Stimulated activated CD4-positive, alpha-beta T cell treated with anti-CD3 and anti-CD28 coated beads, TNF-alpha, amount 100 ng/mL, for 24 hours (primary cell): ENCODE measurements at regions not wholly inside any gene's neighbourhood (a gene's known extent, or its start where the extent isn't known, plus 50 kb on each side); places are given as distances from the start of the nearest gene placed in this dataset.
"Not testable (repeated sequence)": the region's sequence is repeated elsewhere in the genome, so short reads cannot be mapped to it uniquely, and the experiment has no call there.

ENCODE experiments used
- DNase-seq, 3 experiments: peaks; one replicate each; pipeline ENCODE4 v3.0.0-alpha.2; 2020; ENCODE audit warnings: low read depth in 3 of 3

DNA sequence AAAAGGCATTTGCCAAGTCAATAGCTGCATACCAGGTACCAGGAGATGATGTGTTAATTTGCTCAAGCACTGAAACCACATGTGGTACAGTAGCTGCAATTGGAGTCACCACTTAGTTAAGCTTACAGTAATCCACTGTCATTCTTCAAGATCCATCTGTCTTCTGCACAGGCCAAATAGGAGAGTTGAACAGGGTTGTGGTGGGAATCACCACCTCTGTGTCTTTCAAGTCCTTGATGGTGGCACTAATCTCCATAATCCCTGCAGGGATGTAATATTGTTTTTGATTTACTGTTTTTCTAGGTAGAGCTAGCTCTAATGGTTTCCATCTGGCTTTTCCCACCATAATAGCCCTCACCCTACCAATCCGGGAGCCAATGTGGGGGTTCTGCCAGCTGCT lies 91.9 kb downstream of the FCRL5 start:
- DNase-seq, result no peak

DNA sequence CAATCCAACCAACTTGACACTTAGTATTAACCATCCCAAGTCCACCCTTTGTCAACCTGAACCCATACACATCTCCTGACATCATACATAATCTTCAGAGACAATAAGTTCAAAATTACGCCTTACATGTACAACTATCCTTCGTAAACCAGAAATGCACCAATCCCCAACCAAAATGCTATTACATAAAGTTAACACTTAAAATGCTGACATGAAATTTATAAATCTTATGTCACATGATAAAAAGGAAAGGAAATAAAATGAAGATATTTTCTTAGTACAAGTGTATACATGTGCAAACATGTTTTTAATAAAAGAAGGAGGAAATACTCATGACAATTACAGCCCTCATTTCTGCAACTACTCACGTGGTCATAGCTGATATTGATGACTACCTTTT lies 95.0 kb downstream of the FCRL5 start:
- no peak for DNase-seq

DNA sequence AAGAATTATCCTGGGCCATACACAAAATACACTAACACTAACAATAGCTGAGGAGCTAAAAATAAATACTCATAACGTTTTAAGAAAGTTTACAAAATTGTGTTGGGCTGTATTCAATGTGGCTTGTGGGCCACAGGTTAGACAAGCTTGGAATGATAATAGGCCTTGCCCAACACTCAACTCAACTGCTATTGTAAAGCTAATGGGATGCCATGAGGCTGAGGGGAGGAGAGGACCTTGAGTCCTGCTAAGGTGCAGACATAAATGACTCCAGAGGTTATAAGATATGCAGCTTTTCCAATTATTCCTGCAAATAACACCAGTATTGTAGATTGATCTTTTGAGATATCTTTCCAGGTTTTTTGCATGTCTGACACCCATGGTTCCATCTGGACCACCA lies 97.0 kb downstream of the FCRL5 start:
- DNase-seq, result no peak

DNA sequence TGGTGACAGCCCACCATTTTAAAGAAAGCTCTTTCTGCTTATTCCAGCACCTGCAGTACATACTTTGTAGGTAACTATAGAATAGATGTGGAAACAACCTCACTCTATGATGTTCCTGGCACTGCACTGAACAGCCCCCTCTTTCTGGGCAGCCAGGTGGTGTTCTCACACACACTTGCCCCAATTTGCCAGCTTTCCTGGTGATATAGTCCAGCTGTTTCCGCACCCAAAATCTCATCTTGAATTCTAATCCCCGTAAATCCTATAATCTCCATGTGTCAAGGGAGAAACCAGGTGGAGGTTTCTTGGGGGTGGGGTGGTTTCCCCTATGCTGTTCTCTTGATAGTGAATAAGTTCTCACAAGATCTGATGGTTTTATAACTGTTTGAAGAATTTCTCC lies 102.2 kb downstream of the FCRL5 start:
- no peak for DNase-seq

DNA sequence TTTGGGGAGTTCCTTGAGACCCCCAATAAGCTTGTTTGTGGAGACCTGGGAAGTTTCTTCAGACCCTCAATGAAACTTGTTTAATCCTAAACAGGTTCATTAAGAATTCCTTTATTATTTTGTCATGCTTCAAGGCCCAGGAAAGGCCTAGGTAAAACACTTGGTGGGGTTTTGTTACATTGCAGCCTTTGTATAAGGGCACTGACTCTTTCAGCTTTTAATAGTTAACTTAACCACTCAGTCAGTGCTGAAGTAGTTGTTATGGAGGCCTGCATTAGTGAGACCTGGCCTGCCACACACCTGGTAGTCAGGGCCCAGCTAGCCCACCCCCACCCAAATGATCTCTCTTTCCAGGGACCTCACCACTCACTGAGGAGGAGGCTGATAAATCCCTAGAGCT lies 103.7 kb downstream of the FCRL5 start:
- DNase-seq, result no peak

DNA sequence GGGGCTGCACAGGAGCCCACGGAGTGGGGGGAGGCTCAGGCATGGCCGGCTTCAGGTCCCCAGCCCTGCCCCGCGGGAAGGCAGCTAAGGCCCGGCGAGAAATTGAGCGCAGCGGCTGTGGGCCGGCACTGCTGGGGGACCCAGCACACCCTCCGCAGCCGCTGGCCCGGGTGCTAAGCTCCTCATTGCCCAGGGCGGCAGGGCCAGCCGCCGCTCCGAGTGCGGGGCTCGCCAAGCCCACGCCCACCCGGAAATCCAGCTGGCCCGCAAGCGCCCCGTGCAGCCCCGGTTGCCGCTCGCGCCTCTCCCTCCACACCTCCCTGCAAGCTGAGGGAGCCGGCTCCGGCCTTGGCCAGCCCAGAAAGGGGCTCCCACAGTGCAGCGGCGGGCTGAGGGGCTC lies 106.0 kb downstream of the FCRL5 start:
- not testable (repeated sequence) for DNase-seq

DNA sequence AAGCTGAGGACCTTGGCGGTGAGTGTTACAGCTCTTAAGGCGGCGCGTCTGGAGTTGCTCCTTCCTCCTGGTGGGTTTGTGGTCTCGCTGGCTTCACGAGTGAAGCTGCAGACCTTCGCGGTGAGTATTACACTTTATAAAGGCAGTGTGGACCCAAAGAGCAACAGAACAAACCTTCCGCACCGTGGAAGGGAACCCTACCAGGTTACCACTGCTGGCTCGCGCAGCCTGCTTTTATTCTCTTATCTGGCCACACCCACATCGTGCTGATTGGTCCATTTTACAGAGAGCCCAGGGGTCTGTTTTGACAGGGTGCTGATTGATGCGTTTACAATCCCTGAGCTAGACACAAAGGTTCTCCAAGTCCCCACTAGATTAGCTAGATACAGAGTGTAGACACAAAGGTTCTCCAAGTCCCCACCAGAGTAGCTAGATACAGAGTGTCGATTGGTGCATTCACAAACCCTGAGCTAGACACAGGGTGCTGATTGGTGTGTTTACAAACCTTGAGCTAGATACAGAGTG lies 106.6 kb downstream of the FCRL5 start:
- not testable (repeated sequence) for DNase-seq

DNA sequence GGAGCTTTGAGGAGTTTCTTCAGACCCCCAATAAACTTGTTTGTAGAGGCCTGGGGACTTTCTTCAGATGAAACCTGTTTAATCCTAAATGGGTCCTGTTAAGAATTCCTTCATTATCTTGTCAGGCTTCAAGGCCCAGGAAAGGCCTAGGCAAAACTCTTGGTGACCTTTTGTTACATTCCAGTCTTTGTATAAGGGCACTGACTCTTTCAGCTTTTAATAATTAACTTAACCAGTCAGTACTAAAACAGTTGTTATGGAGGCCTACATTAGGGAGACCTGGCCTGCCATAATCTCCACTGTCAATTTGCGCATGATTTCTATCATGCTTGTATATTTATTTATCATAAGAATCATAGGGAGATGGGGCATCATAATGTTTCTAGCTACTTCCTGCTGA lies 110.2 kb downstream of the FCRL5 start:
- no peak for DNase-seq

DNA sequence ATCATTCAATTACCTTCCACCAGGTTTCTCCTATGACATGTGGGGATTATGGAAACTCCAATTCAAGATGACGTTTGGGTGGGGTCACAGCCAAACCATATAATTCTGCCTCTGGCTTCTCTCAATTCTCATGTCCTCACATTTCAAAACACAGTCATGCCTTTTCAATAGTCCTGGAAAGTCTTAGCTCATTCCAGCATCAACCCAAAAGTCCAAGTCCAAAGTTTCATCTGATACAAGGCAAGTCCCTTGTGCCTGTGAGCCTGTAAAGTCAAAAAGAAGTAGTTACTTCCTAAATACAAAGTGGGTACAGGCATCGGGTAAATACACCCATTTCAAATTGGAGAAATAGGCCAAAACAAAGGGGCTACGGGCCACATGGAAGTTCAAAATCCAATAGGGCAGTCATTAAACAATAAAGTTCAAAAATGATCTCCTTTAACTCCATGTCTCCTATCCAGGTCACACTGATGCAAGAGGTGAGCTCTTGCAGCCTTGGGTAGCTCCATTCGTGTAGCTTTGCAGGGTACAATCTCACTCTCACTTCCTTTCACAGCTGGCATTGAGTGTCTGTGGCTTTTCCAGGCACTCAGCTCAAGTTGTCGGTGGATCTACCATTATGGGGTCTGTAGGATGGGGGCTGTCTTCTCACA lies 112.9 kb downstream of the FCRL5 start:
- DNase-seq, result no peak

DNA sequence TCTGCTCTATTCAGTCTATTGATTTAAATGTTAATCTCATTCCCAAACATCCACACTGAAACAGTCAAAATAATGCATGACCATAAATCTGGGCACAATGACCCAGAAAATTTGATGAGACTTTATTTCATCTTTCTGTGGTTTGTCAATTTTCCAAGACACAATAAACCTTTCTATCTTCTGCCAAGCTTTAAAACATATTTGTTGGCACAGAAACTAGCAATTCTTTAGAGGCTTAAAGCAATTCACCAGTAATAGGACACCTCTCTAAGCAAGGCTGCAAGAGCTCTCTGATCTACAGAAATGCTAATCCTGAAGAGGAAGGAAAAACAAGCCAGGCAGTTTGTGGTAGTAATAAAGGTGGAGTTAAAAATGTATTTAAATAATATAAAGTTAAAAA lies 113.7 kb downstream of the FCRL5 start:
- DNase-seq, result no peak

DNA sequence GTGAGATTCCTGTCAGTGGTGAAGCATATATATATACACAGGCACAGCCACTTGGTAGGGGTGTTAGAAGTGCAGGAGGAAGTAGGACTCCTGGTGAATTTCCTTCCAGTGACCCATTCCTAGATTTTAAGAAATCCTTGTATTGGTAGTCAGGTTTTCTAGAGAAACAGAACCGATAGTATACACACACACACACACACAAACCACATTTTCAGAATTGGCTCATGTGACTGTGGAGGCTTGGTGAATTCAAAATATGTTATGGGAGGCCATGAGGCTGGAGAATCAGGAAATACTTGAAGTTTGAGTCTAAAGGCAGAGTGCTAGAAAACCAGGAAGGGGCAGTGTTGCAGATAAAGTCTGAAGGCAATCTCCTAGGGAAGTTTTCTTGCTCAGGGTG lies 114.2 kb downstream of the FCRL5 start:
- no peak for DNase-seq

DNA sequence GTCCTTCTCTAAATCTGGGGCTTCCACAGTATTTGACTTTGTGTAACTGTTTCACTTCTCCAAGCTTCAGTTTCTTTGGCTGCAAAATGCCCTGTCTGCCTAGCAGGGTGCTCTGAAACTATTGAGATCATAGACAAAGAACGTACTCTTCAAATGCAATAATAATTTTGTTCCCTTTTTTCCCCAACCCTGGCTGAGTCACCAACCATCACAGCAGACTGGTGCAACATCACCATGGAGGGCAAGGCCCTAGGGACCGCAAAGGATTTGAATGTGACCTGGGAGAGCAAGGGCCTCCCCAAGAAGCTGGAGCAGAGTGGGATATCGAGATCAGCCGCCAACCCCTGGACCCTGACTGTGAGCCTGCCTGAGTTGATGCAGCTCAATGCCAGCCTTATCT lies 115.0 kb downstream of the FCRL5 start:
- DNase-seq, result no peak

DNA sequence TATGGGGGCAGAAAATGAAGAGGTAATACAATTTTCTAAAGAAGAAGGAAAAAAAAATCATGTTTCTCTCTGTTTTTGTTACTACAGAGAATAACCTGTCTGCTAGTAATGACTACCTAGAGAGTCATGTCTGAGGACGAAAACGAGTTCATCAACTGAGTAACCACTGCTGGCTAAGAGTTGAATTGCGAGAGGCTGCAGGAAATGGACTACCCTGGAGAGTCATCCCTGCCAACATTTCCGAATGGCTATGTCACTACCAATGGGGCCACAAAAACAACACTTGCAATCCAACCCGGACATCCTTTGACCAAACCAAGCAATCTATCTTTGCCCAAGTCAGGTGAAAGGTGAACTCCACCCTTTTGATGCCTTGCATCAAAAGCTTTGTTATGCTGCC lies 120.6 kb downstream of the FCRL5 start:
- no peak for DNase-seq

DNA sequence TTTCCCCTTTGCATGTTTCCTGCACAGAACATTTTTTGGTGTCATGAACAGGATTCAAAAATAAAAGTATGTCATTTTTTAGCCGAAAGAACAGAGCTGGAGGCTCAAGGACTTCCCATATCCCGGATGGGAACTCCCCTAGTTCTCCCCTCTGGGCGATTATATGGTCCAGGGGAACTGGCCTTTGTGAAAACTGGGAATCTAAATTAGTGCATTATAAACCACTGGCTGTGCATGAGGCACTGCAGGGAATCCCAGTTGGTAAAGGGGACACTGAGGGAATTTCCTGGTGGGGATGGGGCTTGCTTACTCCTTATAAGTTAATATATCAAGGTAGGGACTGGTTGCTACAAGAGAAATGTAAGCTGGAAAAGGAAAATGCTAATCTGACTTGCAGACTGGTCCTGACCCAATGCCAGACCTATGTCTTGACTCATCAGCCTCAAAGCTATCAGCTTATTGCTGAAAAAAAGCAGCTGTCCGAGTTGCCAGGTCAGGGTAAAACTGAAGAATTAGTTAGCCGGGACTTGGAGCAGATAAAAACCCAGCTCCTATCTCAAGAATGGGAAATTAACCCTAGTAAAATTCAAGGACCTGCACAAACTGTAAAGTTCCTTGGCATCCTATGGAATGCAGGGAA lies 122.6 kb downstream of the FCRL5 start:
- no peak for DNase-seq

DNA sequence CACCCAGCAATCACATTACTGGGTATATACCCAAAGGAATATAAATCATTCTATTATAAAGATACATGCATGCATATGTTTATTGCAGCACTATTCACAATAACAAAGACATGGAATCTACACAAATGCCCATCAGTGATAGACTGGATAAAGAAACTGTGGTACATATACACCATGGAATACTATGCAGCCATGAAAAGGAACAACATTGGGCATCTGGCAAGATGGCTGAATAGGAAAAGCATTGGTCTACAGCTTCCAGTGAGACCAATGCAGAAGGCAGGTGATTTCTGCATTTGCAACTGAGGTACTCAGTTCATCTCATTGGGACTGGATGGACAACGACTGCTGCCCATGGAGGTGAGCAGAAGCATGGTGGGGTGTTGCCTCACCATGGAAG lies 128.6 kb downstream of the FCRL5 start:
- DNase-seq, result not testable (repeated sequence)

DNA sequence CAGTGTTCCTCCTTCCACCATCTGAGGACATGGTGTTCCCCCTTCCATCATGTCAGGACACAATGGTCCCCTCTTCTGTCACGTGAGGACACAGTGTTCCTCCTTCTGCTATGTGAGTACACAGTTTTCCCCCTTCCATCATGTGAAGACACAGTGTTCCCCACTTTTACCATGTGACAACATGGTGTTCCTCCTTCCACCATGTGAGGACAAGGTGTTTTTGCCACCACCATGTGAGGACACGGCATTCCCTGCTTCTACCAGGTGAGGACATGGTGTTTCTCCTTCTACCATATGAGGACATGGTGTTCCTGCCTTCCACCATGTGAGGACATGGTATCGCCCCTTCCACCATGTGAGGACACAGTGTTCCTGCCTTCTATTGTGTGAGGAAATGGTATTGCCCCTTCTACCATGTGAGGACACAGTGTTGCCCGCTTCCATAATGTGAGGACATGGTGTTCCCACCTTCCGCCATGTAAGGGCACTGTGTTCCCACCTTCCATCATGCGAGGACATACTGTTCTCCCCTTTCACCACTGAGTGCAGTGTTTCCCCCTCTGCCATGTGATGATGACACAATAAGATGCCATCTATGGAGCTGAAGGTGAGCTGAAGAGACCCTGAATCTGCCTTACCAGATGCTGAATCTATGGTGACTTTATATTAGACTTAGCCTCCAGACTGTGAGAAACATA lies 132.3 kb downstream of the FCRL5 start:
- no peak for DNase-seq

DNA sequence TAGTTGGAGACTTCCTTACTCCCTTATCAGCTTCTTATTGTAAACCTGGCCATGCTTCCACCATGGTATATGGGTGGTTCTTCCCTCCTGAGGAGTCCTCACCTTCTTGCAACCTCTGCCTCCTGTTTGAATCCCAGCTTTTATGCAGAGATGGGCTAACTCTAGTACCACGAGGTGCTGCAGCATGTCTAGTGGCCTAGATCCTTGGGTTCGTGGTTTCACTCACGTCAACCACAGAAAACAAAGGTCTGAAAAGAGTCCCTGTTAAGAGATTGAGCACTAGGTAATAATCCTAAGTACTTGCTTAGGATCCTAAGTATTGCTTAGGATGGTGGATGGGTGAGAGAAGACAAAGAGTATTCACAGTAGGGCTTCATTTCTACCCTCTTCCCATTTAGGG lies 133.7 kb downstream of the FCRL5 start:
- no peak for DNase-seq

DNA sequence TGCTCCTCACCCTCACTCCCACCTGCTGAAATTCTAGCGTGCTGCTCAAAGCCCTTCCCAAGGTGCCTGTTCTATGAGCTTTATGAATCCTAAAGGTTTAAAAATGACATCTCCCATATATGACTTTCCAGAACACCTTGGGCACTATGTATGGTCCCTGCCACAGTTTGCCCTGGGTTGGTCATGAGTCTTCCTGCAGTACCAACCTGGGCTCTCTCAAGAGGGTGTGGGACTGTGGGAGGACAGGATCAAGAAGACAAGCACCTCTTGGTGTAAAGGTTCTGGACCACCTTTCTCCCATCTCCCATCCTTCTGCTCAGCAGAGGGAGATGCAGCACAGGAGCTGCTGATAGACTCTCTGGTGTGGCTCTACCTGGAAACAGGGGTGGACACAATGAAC lies 134.1 kb downstream of the FCRL5 start:
- no peak for DNase-seq

DNA sequence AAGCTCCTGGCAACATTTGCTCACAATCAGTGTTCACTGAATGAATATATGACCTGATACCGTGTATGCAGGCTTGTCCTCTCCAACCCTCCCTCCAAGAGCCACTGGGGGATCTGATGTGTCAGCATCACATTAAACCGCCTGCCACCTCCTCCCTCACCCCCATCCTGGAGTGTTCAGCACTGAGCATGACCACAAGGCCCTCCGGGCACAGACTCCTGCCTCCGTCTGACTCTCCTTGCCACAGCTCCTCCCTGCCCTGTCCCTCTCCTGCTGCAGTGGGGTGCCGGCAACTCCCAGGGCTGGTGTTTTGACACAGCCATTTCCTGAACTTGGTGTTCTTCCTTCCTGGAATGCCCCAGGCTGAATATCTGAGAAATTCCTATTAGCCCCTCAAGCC lies 136.7 kb downstream of the FCRL5 start:
- DNase-seq, result no peak

DNA sequence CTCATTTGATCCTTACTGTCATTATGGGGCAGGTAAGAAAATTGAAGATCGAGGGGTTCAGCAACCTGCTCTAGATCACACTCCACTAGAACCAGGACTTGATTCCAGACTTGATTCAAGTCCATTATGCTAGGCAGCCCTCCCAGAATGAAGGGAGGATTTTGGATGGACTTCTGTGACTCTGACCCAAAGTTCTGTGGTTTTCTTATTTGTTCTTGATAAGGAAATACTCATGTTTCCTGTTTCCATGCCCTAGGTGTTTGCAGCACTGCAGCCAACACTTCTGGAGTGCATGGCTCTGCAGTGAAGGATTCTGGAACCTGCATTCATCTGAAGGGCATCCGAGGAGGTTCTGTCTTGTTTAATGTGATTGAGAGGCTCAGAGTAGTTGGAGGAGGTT lies 140.0 kb downstream of the FCRL5 start:
- no peak for DNase-seq

DNA sequence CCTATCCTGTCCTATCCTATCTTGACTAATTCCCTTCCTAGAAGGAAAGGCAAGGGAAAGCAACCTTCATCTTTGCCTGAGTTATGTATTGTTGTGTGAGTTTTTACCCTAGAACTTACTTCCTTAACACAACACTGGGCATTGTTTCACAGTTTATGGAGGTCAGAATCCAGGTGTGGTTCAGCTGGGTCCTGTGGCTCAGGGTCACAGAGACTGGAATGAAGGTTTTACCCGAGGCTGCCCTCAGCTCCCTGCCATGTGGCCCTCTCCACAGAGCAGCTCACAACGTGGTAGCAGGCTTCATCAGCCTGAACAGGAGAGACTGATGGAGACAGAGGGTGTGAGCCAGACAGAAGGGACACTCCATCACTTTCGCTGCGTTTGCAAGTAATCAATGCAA lies 140.5 kb downstream of the FCRL5 start:
- DNase-seq, result no peak

DNA sequence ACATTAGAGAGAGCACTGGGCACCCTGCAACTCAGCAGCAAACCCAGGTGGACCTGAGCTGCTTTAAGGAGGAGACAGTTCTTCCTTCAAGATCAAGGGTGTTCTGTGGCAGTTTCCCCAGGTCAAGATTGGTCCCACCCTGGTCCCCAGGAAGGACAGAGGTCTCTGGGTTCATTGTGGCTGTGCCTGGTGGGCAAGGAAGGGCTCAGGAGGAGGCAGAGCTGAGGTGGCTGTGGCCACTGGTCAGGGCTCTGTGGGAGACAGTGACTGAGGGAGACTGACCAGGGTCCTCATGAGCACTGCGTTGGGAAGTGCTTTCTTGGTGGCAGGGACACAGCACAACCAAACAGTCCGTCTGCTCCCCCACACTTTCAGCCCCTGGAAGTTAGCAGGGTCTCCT lies 141.3 kb downstream of the FCRL5 start:
- no peak for DNase-seq

DNA sequence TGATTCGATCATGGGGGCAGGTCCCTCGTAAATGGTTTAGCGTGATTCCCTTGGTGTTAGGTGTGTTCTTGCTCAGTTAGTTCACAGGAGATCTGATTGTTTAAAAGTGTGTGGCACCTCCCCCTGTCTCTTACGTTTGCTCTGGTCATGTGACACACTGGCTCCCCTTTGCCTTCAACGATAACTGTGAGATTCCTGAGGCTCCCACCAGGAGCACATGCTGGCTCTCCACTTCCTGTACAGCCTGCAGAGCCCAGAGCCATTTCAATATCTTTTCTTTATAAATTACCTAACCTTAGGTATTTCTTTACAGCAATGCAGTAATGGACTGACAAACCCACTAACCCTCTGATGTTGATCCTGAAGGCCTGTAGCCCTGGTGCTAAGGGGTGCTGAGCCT lies 141.9 kb downstream of the FCRL5 start:
- DNase-seq, result no peak
